Trophoblast cell (in vitro differentiated cells and primary cell): ENCODE measurements at regions not wholly inside any gene's neighbourhood (a gene's known extent, or its start where the extent isn't known, plus 50 kb on each side); places are given as distances from the start of the nearest gene placed in this dataset.
"Not testable (repeated sequence)": the region's sequence is repeated elsewhere in the genome, so short reads cannot be mapped to it uniquely, and the experiment has no call there.

Source experiments
- DNase-seq, 2 donors: peaks; one replicate each; pipeline ENCODE4 v3.0.0-alpha.2; 2016
- H2AFZ ChIP-seq: 2 replicates; pipeline ENCODE4 v1.6.1; 2013; ENCODE audit warnings: low read length, moderate library complexity, mild to moderate bottlenecking; ENCODE audit not compliant: insufficient read depth, poor library complexity
- H2AK5ac ChIP-seq: 2 replicates; pipeline ENCODE4 v1.6.1; 2013; ENCODE audit warnings: mild to moderate bottlenecking, low read length
- H2BK120ac ChIP-seq: 2 replicates; pipeline ENCODE4 v1.6.1; 2013; ENCODE audit warnings: low read length, mild to moderate bottlenecking, moderate library complexity; ENCODE audit not compliant: insufficient read depth, poor library complexity
- H2BK12ac ChIP-seq: 2 replicates; pipeline ENCODE4 v1.6.1; 2013; ENCODE audit warnings: mild to moderate bottlenecking, low read length, moderate library complexity
- H2BK5ac ChIP-seq: 2 replicates; pipeline ENCODE4 v1.6.1; 2013; ENCODE audit warnings: low read length, low read depth, moderate library complexity, mild to moderate bottlenecking; ENCODE audit not compliant: poor library complexity
- H3K14ac ChIP-seq: 2 replicates; pipeline ENCODE4 v1.6.1; 2013; ENCODE audit warnings: mild to moderate bottlenecking, low read length
- H3K18ac ChIP-seq: 2 replicates; pipeline ENCODE4 v1.6.1; 2013; ENCODE audit warnings: mild to moderate bottlenecking, low read length
- H3K23ac ChIP-seq: 2 replicates; pipeline ENCODE4 v1.6.1; 2013; ENCODE audit warnings: low read length
- H3K27ac ChIP-seq: 2 replicates; pipeline ENCODE4 v1.5.1; 2013; ENCODE audit warnings: low read depth, mild to moderate bottlenecking, inconsistent platforms, low read length, moderate library complexity
- H3K27me3 ChIP-seq: 2 replicates; pipeline ENCODE4 v1.6.1; 2013; ENCODE audit warnings: inconsistent platforms, mild to moderate bottlenecking, low read length, moderate library complexity; ENCODE audit not compliant: insufficient read depth
- H3K36me3 ChIP-seq, 2 experiments: 1 replicate in 1 of 2; 2 replicates in 1 of 2; pipeline ENCODE4 v1.6.1; 2013; ENCODE audit warnings: low read length in 2 of 2, mild to moderate bottlenecking in 2 of 2, moderate library complexity in 1 of 2; ENCODE audit not compliant: insufficient read depth in 2 of 2, control insufficient read depth in 1 of 2
- H3K4ac ChIP-seq: 2 replicates; pipeline ENCODE4 v1.6.1; 2013; ENCODE audit warnings: low read depth, mild to moderate bottlenecking, low read length, moderate library complexity
- H3K4me1 ChIP-seq, 2 experiments: 1 replicate in 1 of 2; 2 replicates in 1 of 2; pipeline ENCODE4 v1.6.1; 2013; ENCODE audit warnings: low read length in 2 of 2, mild to moderate bottlenecking in 2 of 2, moderate library complexity in 1 of 2; ENCODE audit not compliant: insufficient read depth in 2 of 2, control insufficient read depth in 1 of 2
- H3K4me2 ChIP-seq: 2 replicates; pipeline ENCODE4 v1.6.1; 2013; ENCODE audit warnings: inconsistent platforms, mild to moderate bottlenecking, low read length, moderate library complexity
- H3K4me3 ChIP-seq: 2 replicates; pipeline ENCODE4 v1.5.1; 2013; ENCODE audit warnings: mild to moderate bottlenecking, low read depth, low read length, inconsistent platforms
- H3K79me1 ChIP-seq: one replicate; pipeline ENCODE4 v1.6.1; 2013; ENCODE audit warnings: low read length
- H3K79me2 ChIP-seq: 2 replicates; pipeline ENCODE4 v1.6.1; 2013; ENCODE audit warnings: low read length, mild to moderate bottlenecking; ENCODE audit not compliant: control insufficient read depth, insufficient read depth, poor library complexity
- H3K9ac ChIP-seq: 2 replicates; pipeline ENCODE4 v1.6.1; 2013; ENCODE audit warnings: mild to moderate bottlenecking, low read length
- H3K9me3 ChIP-seq: 2 replicates; pipeline ENCODE4 v1.6.1; 2013; ENCODE audit warnings: low read depth, mild to moderate bottlenecking, control low read depth, inconsistent platforms, low read length; ENCODE audit not compliant: insufficient read depth
- H4K12ac ChIP-seq: 2 replicates; pipeline ENCODE4 v1.6.1; 2013; ENCODE audit warnings: low read depth, mild to moderate bottlenecking, low read length, moderate library complexity
- H4K8ac ChIP-seq: 2 replicates; pipeline ENCODE4 v1.6.1; 2013; ENCODE audit warnings: low read depth, mild to moderate bottlenecking, low read length, moderate library complexity
- H4K91ac ChIP-seq: one replicate; pipeline ENCODE4 v1.6.1; 2013; ENCODE audit warnings: low read depth, mild to moderate bottlenecking, low read length, moderate library complexity
- WGBS: extraction: QIAGEN DNeasy Blood & Tissue Kit; methylation state at CpG from one replicate; pipeline ENCODE4 v1.1.7; 2013; ENCODE audit warnings: missing lambda C conversion rate; ENCODE audit not compliant: insufficient read length, insufficient coverage; ENCODE audit errors: extremely low coverage; 5-methylcytosine and 5-hydroxymethylcytosine counted together

- H4K91ac ChIP-seq, result no peak overlapping the region
Measured at GRCh38 chrX:125604448-125604847, 284.8 kb downstream of the TEX13C start.

DNA sequence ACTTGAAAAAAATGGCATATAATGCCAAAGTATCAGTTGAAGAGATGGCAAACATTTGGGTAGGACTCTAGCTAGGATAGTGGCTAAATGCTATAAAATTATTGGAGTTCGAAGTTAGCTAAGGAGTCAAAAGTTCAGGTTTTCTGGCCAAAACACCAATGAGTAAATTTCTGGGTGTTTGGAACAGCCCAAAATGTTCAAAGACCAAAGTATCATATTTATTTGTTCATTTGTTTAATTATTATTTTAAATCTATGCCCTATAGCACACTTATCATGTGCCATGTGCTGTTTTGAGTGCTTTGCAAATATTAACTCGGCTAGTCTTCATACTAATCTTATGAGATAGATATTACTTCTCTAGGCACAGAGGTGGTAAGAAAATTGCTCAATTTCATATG is 285.5 kb downstream of the TEX13C start:
- H3K79me2 ChIP-seq, result no peaks in the 10 kb centered on the region
- no CpG with 5 or more reads among the region's 2 CpGs for WGBS

More at GRCh38 chrX:125604448-125604847, 284.8 kb downstream of the TEX13C start:
- Histone ChIP-seq H2AFZ (no peak overlapping the region), H2AK5ac (no peak overlapping the region), H2BK120ac (no peak overlapping the region), H2BK5ac (no peak overlapping the region), H3K14ac (no peak overlapping the region), H4K12ac (no peak overlapping the region), H3K18ac (no peak overlapping the region), H3K23ac (no peak overlapping the region), H3K4me2 (no peak overlapping the region), H3K79me2 (no peaks in the 10 kb centered on the region), H3K79me1 (no peaks in the 10 kb centered on the region), H3K9me3 (no peaks in the 10 kb centered on the region), H3K36me3 (no peaks in the 10 kb centered on the region), H3K27me3 (no peaks in the 10 kb centered on the region), H3K9ac (no peak overlapping the region), H3K4me1 (no peaks in the 10 kb centered on the region), H2BK12ac (no peak overlapping the region), H4K8ac (no peak overlapping the region), H3K4ac (no peak overlapping the region), H3K4me3 (no peak overlapping the region), H3K27ac (no peak overlapping the region)
- no peak for DNase-seq

GRCh38 chrX:125614591-125615343 is 295.1 kb downstream of the TEX13C start:
- H3K9ac ChIP-seq, H3K18ac ChIP-seq, H3K79me1 ChIP-seq, H2BK120ac ChIP-seq, H2AFZ ChIP-seq, H3K23ac ChIP-seq, DNase-seq, H2BK5ac ChIP-seq, H3K4me2 ChIP-seq, H4K8ac ChIP-seq, H4K12ac ChIP-seq, H3K14ac ChIP-seq, H3K9me3 ChIP-seq, H2AK5ac ChIP-seq, H2BK12ac ChIP-seq, H3K4me1 ChIP-seq, H3K27me3 ChIP-seq, H3K27ac ChIP-seq, H3K4me3 ChIP-seq, H4K91ac ChIP-seq, H3K79me2 ChIP-seq, H3K36me3 ChIP-seq, H3K4ac ChIP-seq: not testable (repeated sequence)
- no CpG with 5 or more reads among the region's 29 CpGs for WGBS

More for the DNA sequence above, 285.5 kb downstream of the TEX13C start:
- Histone ChIP-seq H3K18ac (no peak overlapping the region), H3K36me3 (no peaks in the 10 kb centered on the region), H2BK12ac (no peak overlapping the region), H2BK120ac (no peak overlapping the region), H3K27ac (no peak overlapping the region), H3K79me1 (no peaks in the 10 kb centered on the region), H3K9ac (no peak overlapping the region), H3K14ac (no peak overlapping the region), H3K27me3 (no peaks in the 10 kb centered on the region), H4K91ac (no peak overlapping the region), H3K4me2 (no peak overlapping the region), H4K8ac (no peak overlapping the region), H3K23ac (no peak overlapping the region), H4K12ac (no peak overlapping the region), H2BK5ac (no peak overlapping the region), H2AK5ac (no peak overlapping the region), H3K4ac (no peak overlapping the region), H3K9me3 (no peaks in the 10 kb centered on the region), H3K4me1 (no peaks in the 10 kb centered on the region), H2AFZ (no peak overlapping the region), H3K4me3 (no peak overlapping the region)
- DNase-seq, result no peak

- Histone ChIP-seq H3K9ac (no peak overlapping the region), H3K27ac (no peak overlapping the region), H4K8ac (no peak overlapping the region), H2BK120ac (no peak overlapping the region), H4K12ac (no peak overlapping the region), H3K23ac (no peak overlapping the region), H3K4me1 (no peaks in the 10 kb centered on the region), H3K4me2 (no peak overlapping the region), H3K4ac (no peak overlapping the region), H2BK12ac (no peak overlapping the region), H2AFZ (no peak overlapping the region), H3K36me3 (no peaks in the 10 kb centered on the region), H2BK5ac (no peak overlapping the region), H3K79me2 (no peaks in the 10 kb centered on the region), H3K27me3 (no peaks in the 10 kb centered on the region), H3K9me3 (no peaks in the 10 kb centered on the region), H3K4me3 (no peak overlapping the region), H3K18ac (no peak overlapping the region), H4K91ac (no peak overlapping the region), H3K14ac (no peak overlapping the region), H3K79me1 (no peaks in the 10 kb centered on the region), H2AK5ac (no peak overlapping the region)
- no peak for DNase-seq
- no CpG with 5 or more reads among the region's 7 CpGs for WGBS
Measured at GRCh38 chrX:125620715-125621587, 301.3 kb downstream of the TEX13C start.
